HG02840 (cell line): ENCODE measurements at regions not wholly inside any gene's neighbourhood (a gene's known extent, or its start where the extent isn't known, plus 50 kb on each side); places are given as distances from the start of the nearest gene placed in this dataset.

ENCODE experiments used
- ATAC-seq: cut with Tn5 transposase; IDR thresholded peaks from one replicate; pipeline ENCODE4 v1.9.1; 2021; ENCODE audit warnings: mild to moderate bottlenecking, moderate library complexity, moderate number of reproducible peaks; ENCODE audit not compliant: unreplicated experiment, low FRiP score

- no peak for ATAC-seq
These were observed 236.4 kb downstream of the CASP12 start for GRCh38 chr11:104661901-104662300.

DNA sequence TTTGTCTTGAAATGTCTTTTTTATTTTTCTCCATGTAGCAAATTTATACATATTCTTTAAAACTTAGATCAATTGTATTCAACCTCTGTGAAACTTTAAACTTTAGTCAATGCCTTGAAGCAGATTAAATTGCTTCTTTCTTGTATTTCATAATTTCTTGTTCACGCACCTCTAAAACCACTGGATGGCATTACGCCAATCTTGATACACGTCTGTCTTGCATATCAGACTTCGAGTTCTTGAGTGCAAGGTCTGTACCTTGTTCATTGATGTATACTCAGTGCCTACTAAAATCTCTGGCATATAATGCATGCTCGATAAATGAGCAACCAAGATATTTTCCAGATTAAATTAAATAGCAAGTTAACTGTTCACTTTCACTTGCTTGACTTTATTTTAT is 236.8 kb downstream of the CASP12 start:
- ATAC-seq = no peak

DNA sequence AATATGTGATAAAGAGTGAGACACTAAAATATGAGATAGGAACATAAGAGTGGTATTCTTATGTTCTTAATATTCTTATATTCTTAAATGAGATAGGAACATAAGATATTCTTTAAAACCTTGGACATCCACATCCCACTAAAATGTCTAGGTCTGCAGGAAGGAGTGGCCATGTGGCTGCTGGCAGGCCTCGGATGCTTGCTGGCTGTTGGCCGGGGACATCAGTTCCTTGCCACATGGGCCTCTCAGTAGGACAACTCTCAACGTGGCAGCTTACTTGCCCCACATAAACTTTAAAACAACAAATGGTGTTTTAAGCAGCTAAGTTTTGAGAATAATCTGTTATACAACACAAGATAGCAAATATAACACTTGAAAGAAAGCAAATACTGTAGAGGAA is 240.1 kb downstream of the CASP12 start:
- no peak for ATAC-seq

DNA sequence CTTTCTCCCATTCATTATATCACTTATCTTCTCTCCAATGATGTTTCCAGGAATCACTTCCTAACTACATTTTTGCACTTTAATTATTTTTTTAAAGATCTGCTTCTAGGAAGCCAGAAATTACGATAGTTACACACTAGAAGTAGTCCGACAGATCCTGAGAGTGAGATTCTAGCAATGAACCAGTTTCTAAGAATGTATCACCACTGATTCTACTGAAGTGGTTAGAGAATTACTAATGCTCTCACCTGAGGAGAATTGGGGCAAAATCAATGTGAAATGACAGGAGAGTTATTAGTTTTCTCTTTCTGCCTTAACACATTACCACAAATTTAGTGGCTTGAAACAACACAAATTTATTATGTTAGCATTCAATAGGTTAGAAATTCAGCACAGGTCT is 241.2 kb downstream of the CASP12 start:
- ATAC-seq = no peak

- ATAC-seq = no peak
These were observed 243.2 kb downstream of the CASP12 start for GRCh38 chr11:104655066-104655465.

DNA sequence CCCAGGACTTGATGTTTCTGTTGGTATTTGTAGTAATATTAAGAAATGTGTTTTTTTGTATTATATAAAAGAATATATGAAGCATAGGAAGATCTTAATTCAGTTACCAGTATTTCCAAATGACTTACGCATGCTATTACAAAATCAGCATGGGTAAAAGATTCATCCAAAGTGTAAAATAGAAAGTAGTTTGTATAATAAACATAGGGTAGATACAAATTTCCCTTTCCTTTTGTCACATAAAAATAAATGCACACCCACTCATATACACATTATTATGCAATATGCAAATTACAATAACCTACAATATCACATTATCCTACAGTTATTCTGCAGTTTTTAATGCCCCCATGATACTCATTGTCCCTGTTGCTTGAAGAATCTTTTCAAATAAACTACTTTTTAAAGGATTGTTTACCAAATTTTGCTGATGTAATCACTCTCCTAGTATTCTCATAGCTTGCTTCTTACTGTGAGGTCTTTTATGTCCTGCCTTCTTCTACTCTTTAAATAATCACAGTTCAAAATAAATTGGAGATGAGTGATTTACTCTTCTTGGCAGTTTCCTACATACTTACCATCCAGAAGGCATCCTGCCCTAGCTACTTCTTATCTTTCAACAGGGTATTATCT is 244.0 kb downstream of the CASP12 start:
- ATAC-seq = no peak

DNA sequence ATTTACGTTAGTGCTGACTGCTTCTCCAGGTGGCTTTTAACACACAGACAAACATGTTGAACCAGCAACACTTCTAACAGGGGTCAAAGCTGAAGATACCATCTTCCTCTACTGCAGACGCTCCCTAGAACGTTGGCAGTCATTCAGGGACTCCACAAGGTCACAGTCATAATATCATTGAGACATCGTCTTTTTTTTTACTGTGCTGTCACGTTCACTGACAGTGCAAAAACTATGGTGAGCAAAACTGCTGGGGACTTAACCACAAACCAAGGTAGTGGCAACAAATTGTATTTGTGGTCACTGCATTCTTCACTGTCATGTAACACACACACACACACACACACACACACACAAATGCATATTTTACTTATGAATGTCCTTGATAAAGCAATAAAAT is 244.9 kb downstream of the CASP12 start:
- no peak for ATAC-seq

DNA sequence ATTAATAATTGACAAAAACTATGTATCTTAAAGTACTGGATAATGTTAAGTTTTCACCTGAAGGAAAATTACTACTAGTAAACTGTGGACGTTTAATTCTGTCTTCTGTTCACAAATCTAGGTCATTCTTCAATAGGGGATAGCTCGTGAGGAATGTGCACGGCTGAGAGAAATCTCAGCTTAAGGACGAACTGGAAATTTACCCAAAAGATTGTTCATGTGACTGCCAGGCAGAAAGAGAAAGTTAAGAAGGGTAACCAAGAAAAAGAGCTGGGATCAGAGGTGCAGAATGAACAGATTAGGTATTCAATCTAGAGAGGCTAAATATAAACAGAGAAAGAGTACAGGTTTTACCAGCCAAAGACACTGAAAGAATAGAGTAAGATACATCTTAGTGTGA is 245.3 kb downstream of the CASP12 start:
- no peak for ATAC-seq

- no peak for ATAC-seq
These were observed 248.0 kb downstream of the CASP12 start for GRCh38 chr11:104650234-104650633.

DNA sequence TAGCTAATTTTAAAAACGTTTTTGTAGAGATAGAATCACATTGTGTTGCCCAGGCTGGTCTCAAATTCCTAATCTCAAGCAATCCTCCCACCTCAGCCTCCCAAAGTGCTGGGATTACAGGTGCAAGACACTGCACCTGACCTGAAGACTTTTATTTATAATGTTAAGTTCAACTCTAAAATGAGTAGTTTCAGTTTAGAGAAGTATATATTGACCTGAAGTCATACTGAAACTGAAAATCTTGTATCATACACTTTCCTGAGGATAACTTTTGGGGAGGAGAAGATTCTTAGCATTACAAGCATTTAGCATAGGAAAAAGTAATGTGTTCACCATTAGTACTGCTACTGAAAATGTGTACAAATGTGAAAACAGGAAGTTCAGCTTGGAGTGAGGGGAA is 249.3 kb downstream of the CASP12 start:
- no peak for ATAC-seq

DNA sequence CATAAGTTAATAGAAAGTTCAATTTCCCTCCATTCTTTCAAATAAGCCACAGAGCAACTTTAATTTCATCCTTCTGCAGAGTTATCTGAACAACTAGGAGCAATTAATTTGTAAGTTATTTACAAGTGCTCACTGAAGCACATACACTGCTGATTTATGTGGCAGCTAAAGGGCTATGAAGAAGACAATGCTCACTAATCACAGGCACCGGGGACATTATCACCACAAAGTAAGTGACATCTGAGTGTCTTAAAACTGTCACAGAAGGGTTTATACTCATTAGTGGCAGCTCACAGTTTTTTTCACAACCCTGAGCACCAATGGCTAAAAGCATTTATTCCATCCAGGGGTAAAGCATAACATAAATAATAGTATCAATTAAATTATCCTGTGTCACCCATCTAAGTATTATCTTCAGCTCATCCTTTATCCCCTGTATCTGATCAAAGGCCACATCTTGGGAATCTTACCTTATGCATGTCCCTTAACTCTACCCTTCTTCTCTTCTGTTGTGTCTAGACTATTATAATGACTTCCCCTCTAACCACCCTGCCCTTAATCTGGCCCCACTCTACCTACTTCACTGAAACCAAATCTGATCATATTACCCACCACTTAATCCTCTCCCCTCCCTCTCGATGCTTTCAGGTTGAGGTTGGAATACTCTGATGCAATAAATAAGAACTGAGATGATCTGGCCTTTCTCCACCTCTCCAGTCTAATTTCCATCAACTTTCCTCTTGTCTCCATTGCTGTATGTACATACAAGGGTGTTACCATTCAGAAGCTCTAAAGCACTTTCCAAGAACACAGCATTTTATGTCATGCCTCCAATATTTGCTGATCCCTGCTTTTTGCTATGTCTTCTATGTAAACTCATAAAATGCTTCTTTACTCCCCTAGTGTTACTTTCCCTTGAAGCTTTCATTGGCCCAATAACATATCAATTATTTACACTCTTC is 252.7 kb downstream of the CASP12 start:
- ATAC-seq = no peak

DNA sequence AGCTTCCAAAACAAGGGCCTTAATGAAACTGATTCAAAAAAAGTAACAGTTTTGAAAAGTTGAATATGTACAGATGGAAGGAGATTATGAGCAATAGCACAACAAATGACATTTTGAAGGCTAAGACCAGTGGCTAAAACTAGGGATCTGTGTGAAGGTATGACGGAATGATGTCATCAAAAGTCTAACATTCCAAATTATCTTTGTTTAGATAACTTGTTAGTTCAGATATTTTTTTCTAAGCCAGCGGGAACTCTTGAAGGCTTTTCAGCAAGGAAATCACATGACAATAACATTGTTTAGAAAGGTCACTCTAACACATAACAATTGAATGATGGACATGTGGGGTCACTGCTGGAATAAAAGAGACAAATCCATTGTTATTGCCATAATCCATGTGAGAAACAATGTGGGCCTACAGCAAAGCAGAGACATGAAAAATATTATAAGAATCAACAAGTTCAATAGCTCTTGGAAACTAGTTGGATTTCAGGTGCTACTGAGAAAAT is 260.5 kb downstream of the CASP12 start:
- ATAC-seq = no peak

DNA sequence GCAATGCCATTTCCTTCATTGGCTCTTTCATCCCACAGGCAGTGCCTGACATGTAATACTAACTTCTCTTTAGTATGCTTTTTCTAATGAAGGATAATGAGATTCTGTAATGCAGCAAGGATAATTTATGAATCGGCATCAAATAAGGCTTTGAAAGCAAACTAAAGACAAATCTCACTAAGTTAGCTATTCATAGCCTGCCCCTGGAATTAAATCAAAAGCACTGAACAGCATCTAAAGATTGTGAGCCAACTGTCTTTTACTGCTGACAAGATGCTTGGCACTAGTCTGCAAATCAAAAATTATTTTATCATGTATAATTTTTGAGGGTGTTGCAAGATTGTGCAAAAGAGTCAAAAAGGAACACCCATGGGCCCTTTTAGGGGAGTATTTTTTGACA is 265.0 kb downstream of the CASP12 start:
- ATAC-seq = no peak

GRCh38 chr11:104630352-104630751 is 267.9 kb downstream of the CASP12 start:
- ATAC-seq = no peak

DNA sequence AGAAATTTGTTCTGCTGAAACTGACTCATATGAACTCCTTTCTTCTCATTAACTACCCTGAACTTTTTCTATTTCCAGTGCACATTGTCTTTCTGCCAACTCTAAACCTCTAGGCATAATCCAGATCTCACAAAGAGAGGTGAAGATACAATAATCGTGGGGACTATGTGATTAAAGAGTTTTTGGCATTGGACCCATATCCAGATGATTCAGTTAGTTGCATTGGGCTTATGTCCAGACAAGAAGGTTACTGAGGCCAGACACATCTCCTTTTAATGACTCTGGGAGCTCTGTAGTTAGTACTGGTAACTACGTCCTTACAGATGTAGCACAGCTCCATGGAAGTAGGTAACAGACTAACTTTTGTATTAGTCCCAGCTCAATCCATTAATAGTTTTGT is 273.0 kb downstream of the CASP12 start:
- ATAC-seq = no peak

DNA sequence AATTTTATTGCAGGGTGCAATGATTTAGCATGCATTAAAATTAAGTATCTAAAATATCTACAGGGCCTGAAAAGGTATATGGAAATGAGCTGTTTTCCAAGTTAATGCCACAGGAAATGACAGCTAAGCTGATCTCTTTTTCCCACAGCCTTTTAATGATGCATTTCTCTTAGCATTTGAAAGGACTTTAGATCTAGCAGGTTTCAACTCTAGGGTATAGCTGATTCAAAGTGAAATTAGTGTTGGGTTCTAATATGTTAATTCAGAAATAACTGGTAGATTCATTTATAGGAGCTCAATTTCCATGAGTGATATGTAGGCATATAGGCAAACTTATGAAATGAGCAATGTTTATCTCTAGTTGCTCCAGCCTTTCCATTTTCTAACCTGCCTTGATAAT is 274.2 kb downstream of the CASP12 start:
- ATAC-seq = no peak

DNA sequence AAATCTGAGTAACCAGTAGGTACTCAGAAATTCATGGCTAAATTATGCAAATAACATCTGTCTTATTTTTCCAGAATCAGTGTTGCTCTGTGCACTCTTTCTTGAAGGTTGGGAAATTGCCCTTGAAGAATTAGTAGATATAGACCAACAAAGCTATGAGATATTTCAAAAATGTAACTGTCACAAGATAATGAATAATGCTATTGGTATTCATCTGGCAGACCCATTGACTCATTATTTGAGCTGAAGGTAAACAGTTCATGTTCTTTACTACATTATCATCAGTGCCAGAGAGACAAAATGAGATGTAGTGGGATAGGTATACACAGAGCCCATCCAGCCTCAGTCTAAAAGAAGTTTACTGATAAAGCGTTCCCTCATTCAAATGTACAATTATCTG is 274.7 kb downstream of the CASP12 start:
- ATAC-seq = no peak

- no peak for ATAC-seq
These were observed 277.3 kb downstream of the CASP12 start for GRCh38 chr11:104620991-104621390.

DNA sequence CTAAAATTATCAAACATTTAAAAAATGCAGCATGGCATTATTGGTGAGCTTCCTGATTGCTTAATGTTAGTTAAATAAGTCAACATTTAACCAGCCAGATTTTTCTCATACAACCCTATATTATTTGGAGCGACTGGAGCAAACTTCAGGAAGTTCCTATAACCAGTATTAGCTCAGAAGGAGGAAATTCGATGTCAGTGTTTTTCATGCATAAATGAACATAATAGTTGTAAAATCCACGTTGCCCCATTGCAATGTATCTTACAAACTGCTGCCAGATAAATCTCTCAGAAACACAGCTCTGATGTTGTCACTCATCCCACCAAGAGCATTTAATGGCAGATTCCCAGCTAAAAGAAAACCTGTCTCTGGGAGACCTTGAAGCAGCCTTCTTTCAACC is 278.5 kb downstream of the CASP12 start:
- ATAC-seq = no peak

DNA sequence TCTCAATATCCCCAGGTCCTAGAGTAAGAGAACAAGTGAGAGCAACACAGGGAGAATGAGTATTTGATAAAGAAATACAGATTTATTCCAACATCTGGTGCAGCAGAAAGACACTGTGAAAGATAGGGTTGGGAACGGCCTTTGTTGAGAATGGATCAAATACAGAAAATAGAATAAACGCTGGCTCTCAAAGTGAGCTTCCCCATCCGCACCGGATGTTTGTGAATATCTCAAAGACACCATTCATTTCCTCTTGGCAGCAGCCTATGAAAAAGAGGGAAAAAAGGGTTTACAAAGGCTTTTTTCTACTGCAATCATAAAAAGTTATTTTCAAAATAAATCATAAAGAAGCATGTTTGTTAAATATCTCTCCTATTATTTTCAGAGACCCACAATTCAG is 279.3 kb downstream of the CASP12 start:
- ATAC-seq = no peak

- no peak for ATAC-seq
These were observed 283.3 kb downstream of the CASP12 start for GRCh38 chr11:104614961-104615360.
